ENCODE measurements at regions not wholly inside any gene's neighbourhood (a gene's known extent, or its start where the extent isn't known, plus 50 kb on each side); places are given as distances from the start of the nearest gene placed in this dataset.

GRCh38 chr14:71557351-71557750 lies 374.9 kb upstream of the RGS6 start:
- TF ChIP-seq NFE2L2 (IDR thresholded peaks at IDR 0.05; ENCODE audit: low read depth, low read length) (no peak), BHLHE40 (IDR thresholded peaks at IDR 0.05; ENCODE audit: low read depth, low read length) (no peak), FOS (IDR thresholded peaks at IDR 0.05; ENCODE audit: low read depth, low read length) (no peak), USF2 (IDR thresholded peaks at IDR 0.05; ENCODE audit: low read depth, low read length) (no peak), RFX5 (IDR thresholded peaks at IDR 0.05; ENCODE audit: low read depth, low read length) (no peak), RCOR1 (IDR thresholded peaks at IDR 0.05; ENCODE audit: insufficient replicate concordance, low read length) (no peak), MAFK (IDR thresholded peaks at IDR 0.05; ENCODE audit: low read depth, low read length) (no peak), MXI1 (IDR thresholded peaks at IDR 0.05; ENCODE audit: borderline replicate concordance, low read depth, low read length) (no peak), POLR2A (IDR thresholded peaks at IDR 0.05; ENCODE audit: low read depth, low read length) (no peak), ELK1 (IDR thresholded peaks at IDR 0.05; ENCODE audit: borderline replicate concordance, low read depth, low read length) (no peak), CHD1 (IDR thresholded peaks at IDR 0.05; ENCODE audit: low read depth, low read length) (no peak), MAZ (IDR thresholded peaks at IDR 0.05; ENCODE audit: borderline replicate concordance, low read depth, low read length) (no peak)
- TF ChIP-seq, protein P1, sequence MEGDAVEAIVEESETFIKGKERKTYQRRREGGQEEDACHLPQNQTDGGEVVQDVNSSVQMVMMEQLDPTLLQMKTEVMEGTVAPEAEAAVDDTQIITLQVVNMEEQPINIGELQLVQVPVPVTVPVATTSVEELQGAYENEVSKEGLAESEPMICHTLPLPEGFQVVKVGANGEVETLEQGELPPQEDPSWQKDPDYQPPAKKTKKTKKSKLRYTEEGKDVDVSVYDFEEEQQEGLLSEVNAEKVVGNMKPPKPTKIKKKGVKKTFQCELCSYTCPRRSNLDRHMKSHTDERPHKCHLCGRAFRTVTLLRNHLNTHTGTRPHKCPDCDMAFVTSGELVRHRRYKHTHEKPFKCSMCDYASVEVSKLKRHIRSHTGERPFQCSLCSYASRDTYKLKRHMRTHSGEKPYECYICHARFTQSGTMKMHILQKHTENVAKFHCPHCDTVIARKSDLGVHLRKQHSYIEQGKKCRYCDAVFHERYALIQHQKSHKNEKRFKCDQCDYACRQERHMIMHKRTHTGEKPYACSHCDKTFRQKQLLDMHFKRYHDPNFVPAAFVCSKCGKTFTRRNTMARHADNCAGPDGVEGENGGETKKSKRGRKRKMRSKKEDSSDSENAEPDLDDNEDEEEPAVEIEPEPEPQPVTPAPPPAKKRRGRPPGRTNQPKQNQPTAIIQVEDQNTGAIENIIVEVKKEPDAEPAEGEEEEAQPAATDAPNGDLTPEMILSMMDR (conservative IDR thresholded peaks at IDR 0.05; ENCODE audit: low read depth, low read length), result no peak
- in situ Hi-C loops (cut with MboI; ENCODE audit: low sequenced_read_pairs), result no loop called here
- no peak overlapping the region for H3K23ac ChIP-seq (ENCODE audit: low read depth, low read length)
- no peak overlapping the region for H3K9ac ChIP-seq (ENCODE audit: low read depth, low read length)
- no peak overlapping the region for H2AK5ac ChIP-seq (ENCODE audit: low read depth, low read length)
- dilution Hi-C loops (cut with HindIII; ENCODE audit: low sequenced_read_pairs, unreplicated experiment), result no loop called here
- H4K8ac ChIP-seq (ENCODE audit: low read depth in 2 of 2, low read length in 2 of 2), result no peak overlapping the region
- H2AFZ ChIP-seq (replicated peaks; ENCODE audit: low read length, poor library complexity), result no peak overlapping the region
- no peak overlapping the region for H2BK20ac ChIP-seq (ENCODE audit: low read depth, low read length)
- intact Hi-C loops (cut with micrococcal nuclease), result no loop called here
- no peak overlapping the region for H4K91ac ChIP-seq (ENCODE audit: insufficient read depth, low read depth, low read length)
- no peak overlapping the region for H3K4me3 ChIP-seq (ENCODE audit: insufficient read depth, low read depth, low read length)
- no peak overlapping the region for H3K18ac ChIP-seq (ENCODE audit: low read depth, low read length)
- peaks cover 4% of the 10 kb centered on the region; the same call in 1 of the 2 replicates for H4K20me1 ChIP-seq (ENCODE audit: insufficient read depth, low read length)
- H2BK5ac ChIP-seq (ENCODE audit: low read depth, low read length, poor library complexity, severe bottlenecking), result no peak overlapping the region
- H3K9me1 ChIP-seq (ENCODE audit: insufficient read depth, low read length), result no peaks in the 10 kb centered on the region
- H3K27me3 ChIP-seq (ENCODE audit: control insufficient read depth, insufficient read depth, low read length), result no peaks in the 10 kb centered on the region
- no peak overlapping the region for H2AK9ac ChIP-seq (replicated peaks; ENCODE audit: low read depth, low read length, poor library complexity)
- no peak for DNase-seq
- no peak for ATAC-seq (ENCODE audit: low read depth)
- no peak overlapping the region for H2BK120ac ChIP-seq (ENCODE audit: low read depth, low read length)
- ChIA-PET POLR2A (ENCODE audit: unreplicated experiment) (no interaction called here), CTCF (no interaction called here)
- peaks cover 2% of the 10 kb centered on the region for H3K4me1 ChIP-seq (ENCODE audit: control insufficient read depth, insufficient read depth, low read length)
- no TSS peak for BruUV-seq (replicated peaks)
- H3K9me3 ChIP-seq (ENCODE audit: control insufficient read depth, insufficient read depth, low read length), result no peaks in the 10 kb centered on the region
- no peak overlapping the region for H2BK15ac ChIP-seq (ENCODE audit: low read depth, low read length)
- no peak overlapping the region for H3K27ac ChIP-seq (ENCODE audit: insufficient read depth, low read length)
- WGBS, 2 experiments (ENCODE audit: extremely low coverage in 2 of 2, insufficient read length in 1 of 2), result no CpG with 5 or more reads among the region's 2 CpGs
- H3K79me1 ChIP-seq (ENCODE audit: low read depth in 1 of 2, low read length in 2 of 2), result peaks cover 21 to 30% of the 10 kb centered on the region in 2 experiments
- H3K4me2 ChIP-seq (ENCODE audit: low read depth, low read length), result no peak overlapping the region
- no peak overlapping the region for H4K5ac ChIP-seq (ENCODE audit: low read depth, low read length)
- H3K36me3 ChIP-seq (ENCODE audit: control insufficient read depth, insufficient read depth, low read length), result no peaks in the 10 kb centered on the region; the same call in 1 of the 2 replicates
- H3K56ac ChIP-seq (ENCODE audit: extremely low read depth, insufficient read depth, low read length), result no peak overlapping the region
- H3K4ac ChIP-seq (ENCODE audit: low read depth, low read length), result no peak overlapping the region
- H3K14ac ChIP-seq (replicated peaks; ENCODE audit: low read depth, low read length), result no peak overlapping the region
